Left ventricle myocardium inferior (tissue), 1 donor: ENCODE measurements at regions not wholly inside any gene's neighbourhood (a gene's known extent, or its start where the extent isn't known, plus 50 kb on each side); places are given as distances from the start of the nearest gene placed in this dataset.
A peak's percentile ranks its signal among the peaks of the same experiment; 100 is the strongest.

Source experiments
- DNase-seq: peaks from one replicate; pipeline ENCODE4 v3.0.0-alpha.2; 2020
- H3K27ac ChIP-seq: fragments of 200-600 bp; replicated peaks from 2 replicates; pipeline ENCODE4 v1.8.0; 2021
- H3K27me3 ChIP-seq: fragments of 200-600 bp; 2 replicates; pipeline ENCODE4 v1.8.0; 2021; ENCODE audit warnings: low read depth
- H3K36me3 ChIP-seq: fragments of 200-600 bp; 2 replicates; pipeline ENCODE4 v1.8.0; 2021
- H3K4me1 ChIP-seq: fragments of 200-600 bp; 2 replicates; pipeline ENCODE4 v1.8.0; 2021
- H3K4me3 ChIP-seq: fragments of 200-600 bp; 2 replicates; pipeline ENCODE4 v1.8.0; 2021; ENCODE audit warnings: mild to moderate bottlenecking, moderate library complexity
- H3K9me3 ChIP-seq: fragments of 200-600 bp; replicated peaks from 2 replicates; pipeline ENCODE4 v1.8.0; 2021
- intact Hi-C: fragments of 100-400 bp; cut with micrococcal nuclease; formaldehyde crosslinking; loops from one replicate; pipeline ENCODE4 v1.11.0; 2022
- TF ChIP-seq, protein P1 (sequence below): fragments of 200-600 bp; IDR thresholded peaks from 2 replicates; pipeline ENCODE4 v1.8.0; 2021; ENCODE audit warnings: antibody characterized with exemption, mild to moderate bottlenecking, borderline replicate concordance
- donor health status: DM: no; HTN: yes; CAD: no; lungs with severe emphysema.

- Histone ChIP-seq H3K4me3 (no peak overlapping the region), H3K36me3 (no peaks in the 10 kb centered on the region), H3K27ac (peak overlapping the region; percentile 54), H3K27me3 (no peaks in the 10 kb centered on the region), H3K9me3 (peaks cover 4% of the 10 kb centered on the region), H3K4me1 (no peaks in the 10 kb centered on the region)
- DNase-seq = peak; percentile 45
- TF ChIP-seq, protein P1, sequence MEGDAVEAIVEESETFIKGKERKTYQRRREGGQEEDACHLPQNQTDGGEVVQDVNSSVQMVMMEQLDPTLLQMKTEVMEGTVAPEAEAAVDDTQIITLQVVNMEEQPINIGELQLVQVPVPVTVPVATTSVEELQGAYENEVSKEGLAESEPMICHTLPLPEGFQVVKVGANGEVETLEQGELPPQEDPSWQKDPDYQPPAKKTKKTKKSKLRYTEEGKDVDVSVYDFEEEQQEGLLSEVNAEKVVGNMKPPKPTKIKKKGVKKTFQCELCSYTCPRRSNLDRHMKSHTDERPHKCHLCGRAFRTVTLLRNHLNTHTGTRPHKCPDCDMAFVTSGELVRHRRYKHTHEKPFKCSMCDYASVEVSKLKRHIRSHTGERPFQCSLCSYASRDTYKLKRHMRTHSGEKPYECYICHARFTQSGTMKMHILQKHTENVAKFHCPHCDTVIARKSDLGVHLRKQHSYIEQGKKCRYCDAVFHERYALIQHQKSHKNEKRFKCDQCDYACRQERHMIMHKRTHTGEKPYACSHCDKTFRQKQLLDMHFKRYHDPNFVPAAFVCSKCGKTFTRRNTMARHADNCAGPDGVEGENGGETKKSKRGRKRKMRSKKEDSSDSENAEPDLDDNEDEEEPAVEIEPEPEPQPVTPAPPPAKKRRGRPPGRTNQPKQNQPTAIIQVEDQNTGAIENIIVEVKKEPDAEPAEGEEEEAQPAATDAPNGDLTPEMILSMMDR = no peak
- intact Hi-C loops = no loop called here
These were observed 78.4 kb upstream of the MED9 start for GRCh38 chr17:17398188-17398942.

GRCh38 chr17:17398943-17399926 is 77.6 kb upstream of the MED9 start:
- no peak for DNase-seq
- intact Hi-C loops = no loop called here

DNA sequence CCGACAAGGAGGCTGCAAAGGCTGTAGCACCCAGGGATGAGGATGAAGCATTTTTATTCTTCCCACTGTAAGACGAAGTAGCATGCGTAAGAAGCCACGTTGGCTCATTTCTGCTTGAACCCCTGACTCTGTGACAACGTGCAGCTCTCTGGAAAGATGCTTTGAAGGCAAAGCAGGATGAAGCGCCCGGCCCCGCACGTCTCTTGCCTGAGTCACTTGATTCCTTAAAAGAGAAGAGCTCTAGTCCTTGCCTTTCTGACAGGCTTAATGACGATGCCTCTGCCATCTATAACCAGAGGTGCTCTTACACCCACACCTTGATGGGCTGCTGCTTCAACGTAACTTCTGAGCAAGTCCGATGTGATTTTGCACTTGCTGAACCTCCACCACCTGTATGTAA is 76.7 kb upstream of the MED9 start:
- H3K36me3 ChIP-seq = no peaks in the 10 kb centered on the region
- no peak overlapping the region for H3K4me3 ChIP-seq
- no peaks in the 10 kb centered on the region for H3K4me1 ChIP-seq
- peaks cover 4% of the 10 kb centered on the region for H3K9me3 ChIP-seq
- no peak overlapping the region for H3K27ac ChIP-seq
- peaks cover 8% of the 10 kb centered on the region for H3K27me3 ChIP-seq
- intact Hi-C loops = no loop called here
- no peak for DNase-seq
- TF ChIP-seq, protein P1 = no peak

More at GRCh38 chr17:17398943-17399926, 77.6 kb upstream of the MED9 start:
- Histone ChIP-seq H3K27ac (peak overlapping the region; percentile 54), H3K36me3 (no peaks in the 10 kb centered on the region), H3K4me3 (no peak overlapping the region), H3K9me3 (peaks cover 4% of the 10 kb centered on the region), H3K4me1 (no peaks in the 10 kb centered on the region), H3K27me3 (peaks cover 7% of the 10 kb centered on the region)
- TF ChIP-seq, protein P1 = no peak

DNA sequence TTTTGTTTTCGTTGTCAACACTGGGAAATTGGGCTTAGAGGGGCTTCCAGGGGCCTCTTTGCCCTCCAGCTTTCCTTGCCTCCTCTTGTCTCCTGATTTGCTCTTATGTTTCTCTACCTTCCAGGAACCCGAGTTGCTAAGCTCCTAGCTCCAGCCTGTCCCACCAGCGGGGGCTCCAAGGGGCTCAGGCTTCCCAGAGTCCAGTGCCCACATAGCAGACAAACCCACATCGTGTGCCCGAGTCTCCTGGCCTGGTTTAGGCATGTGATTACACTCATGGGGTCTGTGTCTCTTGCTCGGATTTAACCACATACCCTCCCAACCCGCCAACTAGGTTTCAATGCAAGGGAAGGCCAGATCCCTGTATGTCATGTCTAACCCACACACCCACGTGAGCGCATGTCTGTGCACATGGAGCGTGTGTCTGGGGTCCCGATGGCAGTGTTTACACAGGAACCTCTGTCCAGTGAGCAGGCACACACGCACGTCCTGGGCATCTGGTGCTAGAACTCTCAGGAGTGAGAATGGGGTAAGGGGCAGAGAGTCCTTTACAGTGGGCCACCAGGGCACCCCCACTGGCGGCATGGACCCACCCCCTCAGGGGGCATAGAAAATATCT is 76.1 kb upstream of the MED9 start:
- TF ChIP-seq, protein P1 = no peak
- Histone ChIP-seq H3K9me3 (peaks cover 4% of the 10 kb centered on the region), H3K4me3 (no peak overlapping the region), H3K36me3 (no peaks in the 10 kb centered on the region), H3K27ac (no peak overlapping the region), H3K27me3 (peaks cover 8% of the 10 kb centered on the region), H3K4me1 (no peaks in the 10 kb centered on the region)
- no peak for DNase-seq
- intact Hi-C loops = no loop called here

DNA sequence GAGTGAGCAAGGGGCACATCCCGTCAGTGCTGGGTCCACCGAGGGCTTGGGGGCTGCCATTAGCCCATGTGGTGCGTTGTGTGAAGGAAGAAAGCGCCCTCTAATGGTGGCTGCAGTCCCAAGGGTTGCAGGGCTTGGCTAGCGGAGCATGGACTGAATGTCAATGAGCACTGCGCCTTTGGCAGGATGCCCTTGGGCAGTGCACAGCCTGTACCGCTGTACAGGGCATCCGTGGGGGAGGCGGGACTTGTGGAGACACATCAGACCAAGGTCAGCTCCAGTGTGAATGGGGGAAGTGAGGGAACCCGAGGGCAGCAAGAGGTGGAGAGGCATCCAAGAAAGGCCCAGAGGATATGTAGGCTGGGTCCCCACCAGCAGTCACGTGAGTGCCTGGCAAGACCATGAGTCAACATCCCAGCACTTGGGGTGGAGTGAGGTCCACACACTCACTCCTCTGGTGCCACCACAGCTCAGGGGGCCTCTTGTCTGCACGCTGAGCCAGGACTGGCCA is 75.5 kb upstream of the MED9 start:
- DNase-seq = no peak
- intact Hi-C loops = no loop called here
- H3K27ac ChIP-seq = no peak overlapping the region
- H3K9me3 ChIP-seq = peaks cover 2% of the 10 kb centered on the region
- H3K27me3 ChIP-seq = peaks cover 8% of the 10 kb centered on the region
- no peaks in the 10 kb centered on the region for H3K36me3 ChIP-seq
- H3K4me3 ChIP-seq = no peak overlapping the region
- no peaks in the 10 kb centered on the region for H3K4me1 ChIP-seq
- TF ChIP-seq, protein P1 = no peak
